ENCODE measurements at regions not wholly inside any gene's neighbourhood (a gene's known extent, or its start where the extent isn't known, plus 50 kb on each side); places are given as distances from the start of the nearest gene placed in this dataset.

GRCh38 chr5:107058803-107059202 is 611.9 kb downstream of the EFNA5 start:
- Histone ChIP-seq H3K27ac (ENCODE audit: low read length) (no peak overlapping the region), H3K79me2 (ENCODE audit: low read length) (no peaks in the 10 kb centered on the region), H3K4me2 (ENCODE audit: low read length) (no peak overlapping the region), H3K27me3 (ENCODE audit: low read depth, low read length) (no peaks in the 10 kb centered on the region), H4K20me1 (ENCODE audit: insufficient read depth, low read length) (no peaks in the 10 kb centered on the region), H3K4me1 (ENCODE audit: low read length) (no peaks in the 10 kb centered on the region), H3K9ac (ENCODE audit: low read length) (no peak overlapping the region), H2AFZ (ENCODE audit: low read depth, low read length) (no peak overlapping the region), H3K36me3 (replicated peaks; ENCODE audit: low read depth, low read length) (no peaks in the 10 kb centered on the region), H3K9me3 (ENCODE audit: insufficient read depth, low read length) (no peaks in the 10 kb centered on the region), H3K4me3 (ENCODE audit: low read length) (no peak overlapping the region)
- no peak for TF ChIP-seq EZH2phosphoT487 (IDR thresholded peaks at IDR 0.05; ENCODE audit: low read depth)
- no peak for TF ChIP-seq CTCF (IDR thresholded peaks at IDR 0.05; ENCODE audit: low read depth, low read length)

GRCh38 chr5:107058235-107058634 is 612.5 kb downstream of the EFNA5 start:
- TF ChIP-seq EZH2phosphoT487 (IDR thresholded peaks at IDR 0.05; ENCODE audit: low read depth) (no peak), CTCF (IDR thresholded peaks at IDR 0.05; ENCODE audit: low read depth, low read length) (no peak)
- H3K27ac ChIP-seq (ENCODE audit: low read length), result no peak overlapping the region
- H3K9ac ChIP-seq (ENCODE audit: low read length), result no peak overlapping the region
- H3K79me2 ChIP-seq (ENCODE audit: low read length), result no peaks in the 10 kb centered on the region
- H3K4me1 ChIP-seq (ENCODE audit: low read length), result no peaks in the 10 kb centered on the region
- no peak overlapping the region for H3K4me2 ChIP-seq (ENCODE audit: low read length)
- H3K9me3 ChIP-seq (ENCODE audit: insufficient read depth, low read length), result no peaks in the 10 kb centered on the region
- H3K4me3 ChIP-seq (ENCODE audit: low read length), result no peak overlapping the region
- H2AFZ ChIP-seq (ENCODE audit: low read depth, low read length), result no peak overlapping the region
- no peaks in the 10 kb centered on the region for H3K27me3 ChIP-seq (ENCODE audit: low read depth, low read length)
- no peaks in the 10 kb centered on the region for H4K20me1 ChIP-seq (ENCODE audit: insufficient read depth, low read length)
- H3K36me3 ChIP-seq (replicated peaks; ENCODE audit: low read depth, low read length), result no peaks in the 10 kb centered on the region

GRCh38 chr5:107056278-107056677 is 614.5 kb downstream of the EFNA5 start:
- Histone ChIP-seq H3K36me3 (replicated peaks; ENCODE audit: low read depth, low read length) (no peaks in the 10 kb centered on the region), H3K4me3 (ENCODE audit: low read length) (no peak overlapping the region), H3K4me2 (ENCODE audit: low read length) (no peak overlapping the region), H3K27ac (ENCODE audit: low read length) (no peak overlapping the region), H3K9ac (ENCODE audit: low read length) (no peak overlapping the region), H3K9me3 (ENCODE audit: insufficient read depth, low read length) (no peaks in the 10 kb centered on the region), H3K79me2 (ENCODE audit: low read length) (no peaks in the 10 kb centered on the region), H3K27me3 (ENCODE audit: low read depth, low read length) (no peaks in the 10 kb centered on the region), H2AFZ (ENCODE audit: low read depth, low read length) (no peak overlapping the region), H3K4me1 (ENCODE audit: low read length) (no peaks in the 10 kb centered on the region), H4K20me1 (ENCODE audit: insufficient read depth, low read length) (no peaks in the 10 kb centered on the region)
- no peak for TF ChIP-seq CTCF (IDR thresholded peaks at IDR 0.05; ENCODE audit: low read depth, low read length)
- no peak for TF ChIP-seq EZH2phosphoT487 (IDR thresholded peaks at IDR 0.05; ENCODE audit: low read depth)

- H2AFZ ChIP-seq (ENCODE audit: low read depth, low read length), result no peak overlapping the region
- no peak for TF ChIP-seq CTCF (IDR thresholded peaks at IDR 0.05; ENCODE audit: low read depth, low read length)
- no peak for TF ChIP-seq EZH2phosphoT487 (IDR thresholded peaks at IDR 0.05; ENCODE audit: low read depth)
- H3K27ac ChIP-seq (ENCODE audit: low read length), result no peak overlapping the region
- H3K79me2 ChIP-seq (ENCODE audit: low read length), result no peaks in the 10 kb centered on the region
- no peak overlapping the region for H3K4me2 ChIP-seq (ENCODE audit: low read length)
- no peaks in the 10 kb centered on the region for H4K20me1 ChIP-seq (ENCODE audit: insufficient read depth, low read length)
- no peak overlapping the region for H3K9ac ChIP-seq (ENCODE audit: low read length)
- no peaks in the 10 kb centered on the region for H3K9me3 ChIP-seq (ENCODE audit: insufficient read depth, low read length)
- no peaks in the 10 kb centered on the region for H3K4me1 ChIP-seq (ENCODE audit: low read length)
- no peaks in the 10 kb centered on the region for H3K36me3 ChIP-seq (replicated peaks; ENCODE audit: low read depth, low read length)
- H3K4me3 ChIP-seq (ENCODE audit: low read length), result no peak overlapping the region
- H3K27me3 ChIP-seq (ENCODE audit: low read depth, low read length), result no peaks in the 10 kb centered on the region
Observed at GRCh38 chr5:107047048-107047447, 623.7 kb downstream of the EFNA5 start.
